MV-4-11 (cell line): ENCODE measurements at regions not wholly inside any gene's neighbourhood (a gene's known extent, or its start where the extent isn't known, plus 50 kb on each side); places are given as distances from the start of the nearest gene placed in this dataset.

Experiments used
- DNase-seq: peaks from one replicate; lab custom pipeline; 2025; lab: John Stamatoyannopoulos, UW

DNA sequence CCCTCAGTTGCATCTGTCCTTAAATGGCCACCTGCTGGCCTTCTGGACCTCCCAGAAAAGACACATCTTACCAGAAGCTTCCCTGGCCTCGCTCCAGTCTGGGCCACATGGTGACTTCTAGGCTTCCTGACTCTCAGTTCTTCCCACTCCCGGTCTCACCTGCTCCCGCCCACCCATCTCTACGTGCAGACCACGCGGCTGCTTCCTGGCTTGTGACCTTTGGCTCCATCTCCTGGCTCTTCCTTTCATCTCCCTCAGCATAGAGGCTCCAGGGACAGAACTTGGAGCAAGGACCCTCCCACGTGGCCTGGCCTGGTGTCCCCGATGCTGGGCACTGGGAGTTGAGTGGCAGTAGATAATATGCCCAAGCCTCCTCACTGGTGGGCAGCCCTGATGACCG, 124.9 kb upstream of the IRF2BP2 start:
- DNase-seq: no peak

DNA sequence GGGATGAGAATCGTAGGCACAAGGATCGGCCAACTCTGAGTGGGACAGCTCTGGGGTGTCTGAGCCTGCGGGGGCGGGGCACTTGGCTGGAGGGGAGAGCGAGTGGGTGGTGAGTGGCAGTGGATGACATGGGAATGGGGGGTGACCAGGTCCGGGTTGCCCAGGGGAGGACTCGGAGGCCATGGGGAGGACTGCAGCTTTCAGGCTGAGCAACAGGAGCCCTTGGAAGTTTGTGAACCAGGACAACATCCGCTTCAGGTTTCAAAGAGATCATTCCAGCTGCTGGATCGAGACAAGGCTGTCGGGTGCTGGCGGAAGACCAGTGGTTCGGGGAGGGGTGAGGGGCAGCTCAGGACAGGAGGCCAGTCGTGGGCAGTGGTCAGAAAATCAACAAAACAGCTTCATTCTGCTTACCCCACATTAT, 124.4 kb upstream of the IRF2BP2 start:
- no peak for DNase-seq

DNA sequence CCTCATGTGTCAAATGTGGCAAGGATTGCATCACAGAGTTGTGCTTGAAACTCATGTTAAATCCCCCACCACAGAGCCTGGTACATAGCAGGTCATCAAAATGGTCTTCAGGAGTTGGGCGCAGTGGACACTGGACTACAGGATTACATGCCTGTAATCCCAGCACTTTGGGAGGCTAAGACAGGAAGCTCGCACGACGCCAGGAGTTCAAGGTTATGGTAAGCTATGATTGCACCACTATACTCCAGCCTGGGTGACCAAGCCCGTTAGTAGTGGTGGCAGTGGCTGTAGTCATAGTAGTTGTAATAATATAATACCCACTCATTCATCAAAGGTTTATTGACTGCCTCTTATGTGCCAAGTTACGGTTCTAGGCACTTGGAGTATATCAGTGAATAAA, 123.4 kb upstream of the IRF2BP2 start:
- DNase-seq: no peak

DNA sequence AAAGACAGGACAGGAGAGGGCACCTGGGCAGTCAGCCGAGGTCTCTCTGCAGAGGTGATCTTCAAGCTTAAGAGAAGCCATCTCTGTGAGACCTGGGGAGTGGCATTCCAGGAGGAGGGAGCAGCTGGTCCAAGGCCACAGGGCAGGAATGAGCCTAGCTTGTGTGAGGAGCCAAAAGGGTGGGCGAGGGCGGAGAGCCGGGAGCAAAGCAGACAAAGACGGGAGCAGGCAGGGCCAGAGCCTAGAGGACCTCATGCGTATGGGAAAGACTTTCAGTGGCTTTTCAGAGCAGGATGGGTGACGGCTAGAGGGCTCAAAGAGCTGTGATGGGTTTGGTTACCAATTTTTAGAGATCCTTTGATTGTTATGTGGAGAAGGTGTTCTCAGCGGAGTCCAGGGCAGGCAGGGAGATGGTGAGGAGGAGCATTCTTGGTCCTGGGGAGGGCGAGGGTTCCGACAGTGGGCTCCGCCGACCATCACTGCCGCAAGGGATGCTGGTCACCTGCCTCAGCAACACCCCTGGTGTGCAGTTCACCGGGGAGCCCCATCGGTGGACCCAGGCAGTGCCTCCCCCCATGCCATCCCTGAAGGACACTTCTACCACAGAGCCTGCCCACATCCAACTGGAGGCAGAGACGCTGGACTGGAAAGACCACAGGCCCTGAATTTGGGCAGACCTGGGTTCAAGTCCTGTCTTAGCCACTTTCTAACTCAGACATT, 122.9 kb upstream of the IRF2BP2 start:
- no peak for DNase-seq

DNA sequence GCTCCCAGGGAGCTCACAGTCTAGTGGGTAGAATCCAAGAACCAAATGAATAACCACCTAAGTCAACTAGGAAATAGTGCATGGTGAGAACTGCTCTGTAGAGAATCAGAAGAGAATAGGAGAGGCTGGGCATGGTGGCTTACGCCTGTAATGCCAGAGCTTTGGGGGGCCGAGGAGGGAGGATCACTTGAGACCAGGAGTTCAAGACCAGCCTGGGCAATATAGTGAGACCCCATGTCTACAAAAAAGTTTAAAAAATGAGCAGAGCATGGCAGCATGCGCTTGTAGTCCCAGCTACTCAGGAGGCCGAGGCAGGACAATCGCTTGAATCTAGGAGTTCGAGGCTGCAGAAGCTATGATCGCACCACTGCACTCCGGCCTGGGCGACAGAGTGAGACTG, 122.3 kb upstream of the IRF2BP2 start:
- no peak for DNase-seq

DNA sequence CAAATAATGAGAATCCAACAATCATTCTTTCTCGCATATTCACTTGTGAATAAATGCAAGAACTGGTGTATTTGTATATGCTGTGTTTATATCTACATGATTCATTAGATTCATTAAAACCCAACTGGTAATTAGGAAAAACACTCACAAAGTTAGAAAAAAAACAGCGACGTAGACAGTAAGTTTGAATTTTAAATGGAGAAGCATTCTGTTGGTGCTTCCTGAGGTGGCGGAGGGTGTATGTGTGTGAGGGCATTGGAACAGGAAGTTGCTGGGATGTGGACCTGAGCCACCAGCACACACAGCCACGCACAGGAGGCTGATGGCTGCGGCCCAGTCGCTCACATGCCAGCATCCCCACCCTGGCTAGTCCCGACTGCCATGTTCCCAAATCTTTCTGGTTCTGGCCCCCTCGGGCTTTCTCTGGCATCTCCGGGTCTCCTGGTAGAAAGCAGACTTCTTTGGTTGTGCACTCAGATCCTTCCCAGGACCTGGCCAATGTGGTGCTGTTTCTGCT, 121.6 kb upstream of the IRF2BP2 start:
- peak; percentile 36 for DNase-seq

DNA sequence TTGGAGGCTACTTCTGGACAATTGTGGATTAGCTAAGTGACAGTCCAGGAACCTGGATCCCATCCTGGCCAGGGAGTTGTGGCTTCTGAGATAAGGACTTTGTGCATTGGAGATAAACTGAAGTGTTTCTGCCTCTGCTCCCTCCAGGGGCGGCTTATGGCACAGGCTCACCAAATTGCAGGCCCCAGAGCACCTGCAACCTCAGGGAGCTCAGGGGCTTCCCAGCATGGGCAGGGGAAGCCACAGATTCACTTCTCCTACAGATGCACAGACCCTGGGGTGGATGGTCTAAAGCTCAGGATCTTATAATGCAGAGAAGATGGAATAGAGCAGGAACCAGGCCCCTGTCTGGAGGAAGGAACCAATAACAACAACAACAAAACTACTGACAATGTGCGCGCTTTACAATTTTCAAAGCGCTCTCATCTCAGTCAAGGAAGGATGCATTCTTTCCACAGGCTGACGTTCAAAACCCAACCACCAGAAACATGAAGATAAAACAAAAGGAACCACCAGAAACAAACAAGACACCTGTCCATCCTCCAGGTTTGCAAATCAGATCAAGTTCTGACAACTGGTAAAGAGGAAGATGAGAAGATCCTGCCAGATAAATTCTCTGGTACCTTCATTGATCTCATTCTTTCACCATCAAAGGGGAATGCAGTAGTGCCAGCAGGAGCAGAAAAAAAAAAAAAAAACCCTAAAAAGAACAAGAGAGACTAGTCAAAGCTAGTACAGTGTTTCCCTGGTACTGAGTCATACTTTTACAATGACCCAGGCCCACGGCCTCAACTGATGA, 121.0 kb upstream of the IRF2BP2 start:
- no peak for DNase-seq

DNA sequence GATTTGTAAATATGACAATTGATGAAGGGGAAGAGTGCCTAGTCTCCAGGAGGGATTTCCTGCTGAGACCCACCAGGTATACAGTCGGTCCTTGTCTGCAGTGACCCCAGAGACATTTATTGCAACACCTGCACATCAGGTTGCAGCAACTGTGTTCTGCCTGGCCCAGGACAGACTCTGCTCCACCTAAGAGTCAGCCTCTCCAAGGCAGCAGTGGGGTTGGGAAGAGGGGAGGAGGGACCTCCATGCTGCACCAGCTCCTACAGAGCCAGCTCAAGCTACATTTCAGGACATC, 120.4 kb upstream of the IRF2BP2 start:
- DNase-seq: no peak

DNA sequence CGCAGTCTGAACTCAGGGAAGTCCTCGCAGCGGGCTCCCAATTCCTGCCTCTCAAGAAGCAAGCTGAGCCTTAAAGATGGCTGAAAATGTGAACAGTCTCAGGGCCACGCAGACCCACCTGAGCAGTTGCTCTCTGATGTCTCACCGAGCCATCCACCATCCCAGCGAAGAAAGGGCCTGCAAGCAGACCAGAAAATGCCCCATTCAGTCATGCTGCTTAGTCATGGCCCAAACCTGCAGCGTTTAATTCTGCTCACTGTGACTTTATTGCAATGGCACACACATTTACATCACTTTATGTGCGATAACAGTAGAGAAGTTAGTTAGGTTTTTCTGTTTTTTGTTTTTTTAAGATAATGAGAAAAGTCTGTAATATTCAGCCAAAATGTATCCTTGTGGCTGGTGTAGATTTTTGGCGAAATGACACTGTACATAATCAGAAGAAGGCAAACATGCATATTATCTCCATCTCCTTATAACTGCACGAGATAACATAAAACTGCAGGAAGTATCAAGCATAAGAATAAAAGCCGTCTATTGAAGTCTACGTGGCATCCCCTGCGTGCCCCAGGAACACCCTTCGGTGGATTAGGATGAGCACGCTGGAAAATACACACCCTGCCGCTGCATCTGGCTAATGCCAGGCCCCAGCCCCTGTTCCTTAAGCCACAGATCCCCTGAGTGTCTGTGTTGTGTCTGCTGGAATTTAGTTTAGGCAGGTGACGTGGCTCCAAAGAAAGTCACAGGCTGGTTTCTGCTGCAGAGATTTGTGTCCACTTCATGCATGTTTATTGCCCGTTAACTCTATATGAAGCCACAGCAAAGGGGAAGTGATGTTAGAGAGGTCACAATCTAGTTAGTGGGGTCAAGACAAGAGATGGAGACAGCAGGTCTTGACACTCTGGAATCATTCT, 119.8 kb upstream of the IRF2BP2 start:
- peak; percentile 71 for DNase-seq

DNA sequence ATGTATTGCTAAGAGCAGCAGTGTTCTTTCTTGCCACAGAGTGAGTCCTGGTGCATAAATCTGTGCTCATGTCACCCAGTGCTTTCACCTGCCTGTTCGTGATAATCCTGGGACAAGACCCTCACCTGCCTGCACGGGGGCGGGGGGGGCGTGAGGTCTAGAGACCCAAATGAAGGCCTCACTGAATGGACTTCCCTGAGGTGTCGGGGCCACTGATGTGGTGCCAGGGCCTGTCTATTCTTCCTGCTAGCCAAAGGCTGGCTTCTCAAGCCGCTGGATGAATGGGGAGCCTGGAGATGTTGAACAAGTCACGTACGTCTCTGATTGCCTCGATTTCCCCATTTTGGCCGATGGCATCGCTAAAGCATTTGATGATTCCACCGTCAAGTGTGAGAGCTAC, 118.8 kb upstream of the IRF2BP2 start:
- DNase-seq: no peak

DNA sequence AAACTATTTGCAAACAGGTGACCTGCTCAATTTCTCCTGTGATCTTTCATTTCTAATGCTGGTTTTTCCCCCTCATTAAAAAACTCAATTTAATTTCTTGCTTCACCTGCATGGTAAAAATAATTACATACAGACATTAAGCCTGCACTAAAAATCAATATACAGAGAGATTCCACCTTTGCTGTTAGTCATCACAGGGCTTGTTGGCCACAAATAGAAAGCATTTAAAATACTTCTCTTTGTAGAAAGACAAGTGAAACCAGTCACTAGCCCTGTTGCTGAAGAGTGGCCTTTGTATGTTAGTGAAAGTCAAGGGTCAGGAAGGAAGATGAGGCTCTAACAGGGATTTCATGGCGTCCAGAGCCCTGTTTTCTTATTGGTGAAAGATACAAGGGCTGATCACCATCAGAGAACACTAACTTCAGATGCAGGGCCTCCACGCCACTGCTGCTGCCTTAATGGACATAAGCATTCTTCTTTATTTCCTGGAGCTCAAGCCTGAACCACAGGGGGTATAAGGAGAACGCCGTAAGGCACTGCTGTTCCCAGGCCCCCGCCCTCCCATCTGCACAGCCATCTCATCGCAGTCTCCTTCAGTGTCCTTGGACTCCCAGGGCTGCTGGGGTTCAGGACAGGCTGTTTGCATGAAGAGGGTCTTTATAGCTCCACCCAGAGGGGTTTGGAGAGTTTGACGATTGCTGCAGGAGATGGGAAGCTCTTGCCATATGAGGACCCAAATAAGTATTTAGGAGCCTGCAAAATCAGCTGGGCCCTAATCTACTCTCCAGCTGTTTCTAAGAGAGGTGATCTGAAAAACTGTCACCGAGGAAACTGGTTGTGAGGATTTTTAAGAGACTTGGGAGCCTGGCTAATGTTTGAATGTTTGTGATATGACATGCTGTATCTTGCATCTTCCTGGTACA, 117.3 kb upstream of the IRF2BP2 start:
- DNase-seq: peak; percentile 82

DNA sequence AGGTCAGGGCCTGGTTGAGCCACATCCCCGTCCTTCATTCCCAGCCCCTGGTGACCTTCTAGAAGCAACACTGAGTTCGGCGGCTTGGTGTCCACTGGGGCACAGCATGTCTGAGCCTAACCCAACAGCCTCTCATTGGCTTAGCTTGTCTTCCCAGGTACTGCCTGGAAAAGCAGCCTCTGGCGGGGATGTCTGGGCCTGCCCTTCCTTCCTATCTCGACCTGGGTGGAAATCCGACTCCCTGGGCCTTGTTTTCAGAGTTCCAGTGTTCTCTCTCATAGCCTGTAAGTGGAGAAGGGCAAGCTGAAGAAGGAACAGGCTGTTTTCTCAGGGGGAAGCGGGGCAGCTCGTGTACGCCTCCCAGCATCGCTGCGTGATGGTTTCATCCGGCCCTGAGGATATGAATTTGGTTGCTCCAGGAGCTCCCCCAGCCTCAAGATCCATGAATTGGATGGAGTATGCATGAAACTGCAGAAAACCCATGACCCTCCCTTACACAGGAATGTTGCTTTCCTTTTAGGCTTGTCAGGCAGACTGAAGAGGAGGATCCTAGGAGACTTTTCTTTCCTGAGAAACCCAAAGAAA, 116.5 kb upstream of the IRF2BP2 start:
- no peak for DNase-seq

DNA sequence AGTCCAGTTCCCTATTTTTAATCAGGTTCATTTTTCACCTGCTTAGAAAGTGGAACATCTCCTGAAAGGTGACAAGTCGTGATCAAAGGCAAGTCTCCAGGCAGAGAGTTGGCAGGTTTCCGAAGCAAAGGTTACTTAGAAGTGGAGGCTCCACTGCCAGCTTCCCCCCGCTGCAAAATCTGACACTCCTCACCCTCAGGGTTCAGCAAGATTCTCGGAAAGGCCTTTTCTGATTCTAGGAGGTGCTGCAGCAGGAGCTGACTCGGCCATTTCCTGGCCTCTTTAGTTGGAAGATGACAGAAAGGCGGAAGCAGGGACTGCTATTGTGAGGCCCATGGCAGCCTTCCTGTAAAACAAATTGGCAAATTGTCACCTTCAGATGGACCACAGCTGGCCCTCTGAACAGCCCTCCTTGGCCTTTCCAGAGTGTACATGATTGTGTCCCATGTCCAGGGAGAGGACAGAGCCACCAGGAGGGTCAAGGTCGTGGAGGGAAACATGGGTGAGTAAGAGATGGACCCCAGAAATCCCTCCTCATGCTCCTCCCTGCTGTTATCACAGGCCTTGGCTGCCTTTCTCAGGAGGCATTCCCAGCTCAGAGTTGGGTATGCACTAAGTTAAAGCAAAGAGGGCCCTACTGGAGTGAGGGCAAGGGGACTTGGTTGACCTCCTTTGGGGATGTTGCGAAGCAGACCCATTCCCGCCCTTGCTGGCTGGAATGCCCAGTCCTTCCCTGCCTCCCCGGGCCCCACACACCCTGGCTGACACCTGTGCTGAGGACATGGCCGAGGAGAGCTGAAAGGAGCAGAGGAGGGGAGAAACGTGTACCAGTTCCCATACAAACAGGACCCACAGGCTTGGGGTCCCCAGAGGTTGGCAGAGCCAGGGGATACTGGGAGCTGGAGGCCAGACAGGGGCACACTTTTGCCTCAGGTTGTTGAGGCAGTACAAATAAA, 115.5 kb upstream of the IRF2BP2 start:
- no peak for DNase-seq

DNA sequence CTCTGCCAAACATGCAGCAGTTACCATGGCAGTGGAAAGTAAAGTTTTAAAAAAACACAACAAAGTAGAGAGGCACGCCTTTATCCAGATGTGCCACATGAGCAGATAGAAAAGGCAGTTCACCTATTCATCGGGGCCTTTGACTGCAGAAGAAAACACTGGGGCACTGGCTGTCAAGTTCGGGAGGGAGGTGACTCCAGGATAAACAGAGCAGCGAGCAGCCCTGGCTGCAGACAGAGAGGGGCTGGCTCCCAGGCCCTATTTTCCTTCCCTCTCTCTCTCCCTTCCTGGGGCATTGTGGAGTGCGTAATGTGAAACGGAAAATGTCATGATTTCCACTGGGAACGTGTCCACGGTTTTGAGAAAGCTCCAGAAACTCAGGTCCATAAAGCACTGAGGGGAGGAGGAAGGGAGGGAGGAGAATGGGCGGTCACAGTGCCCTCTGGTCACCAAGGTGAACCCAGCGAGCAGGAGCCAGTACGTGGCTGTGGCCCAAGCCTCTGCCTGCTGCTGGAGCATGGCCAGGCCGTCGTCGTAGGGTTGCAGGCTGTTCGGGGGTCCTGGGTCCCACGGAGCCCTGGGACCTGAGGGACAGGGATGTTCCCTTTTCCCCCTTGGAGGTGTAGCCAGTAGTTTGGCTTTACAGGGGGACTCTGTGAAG, 114.7 kb upstream of the IRF2BP2 start:
- no peak for DNase-seq

DNA sequence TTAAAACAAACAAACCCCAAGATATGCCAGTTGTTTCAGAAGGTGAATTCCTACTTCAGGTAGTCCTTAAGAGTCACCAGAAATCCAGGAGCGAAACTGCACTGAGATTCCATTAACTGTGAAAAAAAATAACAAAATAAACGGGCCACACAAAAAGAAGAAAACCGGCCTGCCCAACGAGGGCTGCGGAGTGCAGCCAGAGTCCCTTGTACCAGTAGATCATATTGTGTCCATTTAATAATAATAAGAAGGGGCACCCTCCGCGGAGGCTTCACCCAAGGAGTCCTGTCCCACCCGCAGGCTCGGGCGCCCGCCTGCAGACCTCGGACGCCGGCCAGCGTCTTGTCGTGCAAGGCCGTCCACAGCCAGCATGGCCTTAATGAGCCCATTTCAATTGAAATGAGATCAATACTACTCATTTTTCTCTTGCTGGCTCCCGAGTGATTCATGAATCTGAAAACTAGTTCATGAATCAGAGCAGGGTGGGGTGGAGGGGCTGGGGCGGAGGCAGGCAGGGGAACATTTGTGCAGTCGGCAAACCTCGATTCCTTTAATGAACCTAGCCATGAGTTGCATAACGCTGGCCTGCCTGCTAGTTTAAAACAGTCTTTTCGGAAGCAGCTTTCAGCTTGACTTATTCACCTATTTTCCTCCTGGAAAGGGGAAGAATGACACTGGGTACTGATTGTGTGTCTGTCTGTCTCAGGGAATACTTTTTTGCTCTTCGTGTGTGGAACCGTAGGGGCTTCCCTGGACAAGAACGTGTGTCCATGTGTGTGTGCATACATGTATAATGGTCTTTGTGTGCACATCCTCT, 113.1 kb upstream of the IRF2BP2 start:
- DNase-seq: peak; percentile 91

DNA sequence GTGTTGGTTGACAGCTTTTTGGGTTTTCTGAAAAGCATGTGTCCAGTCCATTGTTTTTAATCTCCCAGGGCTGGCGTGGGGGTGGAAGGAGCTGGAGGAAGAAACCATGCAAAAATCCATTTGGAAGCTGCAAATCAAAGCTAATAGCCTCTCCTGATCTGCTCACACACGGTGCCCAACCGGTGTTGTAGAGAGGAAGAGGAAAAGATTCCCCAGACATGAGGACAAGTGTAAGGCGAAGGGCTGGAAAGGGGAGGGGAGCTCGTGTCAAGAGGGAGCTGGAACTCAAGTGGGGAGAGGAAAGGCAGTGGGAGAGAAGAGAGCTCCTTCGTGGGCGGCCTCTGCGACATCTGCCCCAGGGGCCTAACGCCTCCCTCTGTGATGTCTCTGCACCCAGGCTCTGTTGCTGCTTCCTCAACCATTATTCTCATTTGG, 112.3 kb upstream of the IRF2BP2 start:
- no peak for DNase-seq

DNA sequence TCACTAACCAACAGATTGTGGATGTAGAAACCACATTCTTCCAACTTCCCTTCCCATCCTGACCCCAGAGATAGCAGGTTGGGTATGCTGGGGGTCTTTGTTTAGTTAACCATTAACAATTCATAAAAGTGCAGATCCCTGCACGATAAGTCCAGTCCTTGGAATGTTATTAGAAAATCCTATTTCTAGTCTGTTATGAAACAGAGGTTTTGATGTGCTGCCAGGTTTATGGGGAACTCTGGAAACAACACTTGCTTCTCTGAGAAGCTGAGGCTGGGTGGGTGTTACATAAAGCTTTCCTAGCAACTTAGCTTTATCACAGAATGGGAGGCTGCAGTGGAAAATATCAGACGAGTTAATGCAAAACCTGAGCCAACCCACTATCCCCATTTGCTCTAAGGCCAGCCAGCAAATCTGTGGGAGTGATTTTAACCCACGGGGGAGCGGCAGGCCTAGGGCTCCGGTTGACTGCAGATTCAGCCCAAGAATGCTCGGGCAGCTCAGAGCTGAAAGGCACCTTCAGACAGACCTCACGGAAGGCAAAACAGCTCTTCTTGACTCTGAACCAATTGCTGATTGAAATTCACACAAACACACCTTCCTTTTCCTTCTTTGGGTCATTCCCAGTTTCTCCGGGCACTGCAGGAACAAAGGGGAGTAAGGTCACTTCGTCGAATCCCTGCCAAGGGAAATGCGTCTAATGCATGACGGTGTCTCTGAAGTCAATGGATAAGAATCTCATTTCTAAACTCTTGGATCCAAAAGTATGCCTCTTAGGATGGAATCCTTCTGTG, 111.7 kb upstream of the IRF2BP2 start:
- no peak for DNase-seq
